ENCODE measurements at regions not wholly inside any gene's neighbourhood (a gene's known extent, or its start where the extent isn't known, plus 50 kb on each side); places are given as distances from the start of the nearest gene placed in this dataset.

- H2BK5ac ChIP-seq (ENCODE audit: low read length) = no peak overlapping the region
- H3K4me3 ChIP-seq (ENCODE audit: low read length in 2 of 2) = no peak overlapping the region
- no peak overlapping the region for H4K8ac ChIP-seq (ENCODE audit: low read depth, low read length)
- no peak overlapping the region for H2BK15ac ChIP-seq (ENCODE audit: low read length)
- H3K4me1 ChIP-seq (ENCODE audit: control insufficient read depth in 2 of 2, insufficient read depth in 1 of 2, low read depth in 1 of 2, low read length in 2 of 2) = no peaks in the 10 kb centered on the region
- no peak overlapping the region for H2BK120ac ChIP-seq (ENCODE audit: low read depth, low read length)
- H2AK5ac ChIP-seq (ENCODE audit: low read depth, low read length) = no peak overlapping the region
- no peak overlapping the region for H2BK12ac ChIP-seq (ENCODE audit: low read length)
- H3K23ac ChIP-seq (ENCODE audit: low read depth, low read length, poor library complexity) = no peak overlapping the region
- no peak overlapping the region for H3K27ac ChIP-seq (replicated peaks; ENCODE audit: low read length)
- no peak overlapping the region for H3K4me2 ChIP-seq (ENCODE audit: insufficient read depth, low read length, poor library complexity, severe bottlenecking)
- DNase-seq (ENCODE audit: low spot score) = no peak
- no peak overlapping the region for H3K4ac ChIP-seq (ENCODE audit: low read length)
- H3K9me3 ChIP-seq (replicated peaks in 1 of 2; ENCODE audit: control insufficient read depth in 2 of 2, insufficient read depth in 1 of 2, low read depth in 1 of 2, low read length in 2 of 2) = no peaks in the 10 kb centered on the region
- WGBS, 2 donors (ENCODE audit: extremely low coverage in 2 of 2, insufficient read length in 2 of 2, insufficient replicate concordance in 1 of 2) = no CpG with 5 or more reads among the region's 1 CpG
- H3K36me3 ChIP-seq (replicated peaks in 1 of 2; ENCODE audit: control insufficient read depth in 2 of 2, insufficient read depth in 2 of 2, low read length in 2 of 2) = no peaks in the 10 kb centered on the region
- no peaks in the 10 kb centered on the region for H3K79me1 ChIP-seq (ENCODE audit: low read depth, low read length)
- no peak overlapping the region for H4K91ac ChIP-seq (ENCODE audit: low read depth, low read length, poor library complexity)
- no peak overlapping the region for H3K18ac ChIP-seq (ENCODE audit: low read length)
- H3K9ac ChIP-seq (ENCODE audit: low read depth, low read length, poor library complexity) = no peak overlapping the region
- H2AFZ ChIP-seq (ENCODE audit: low read length) = no peak overlapping the region
- no peaks in the 10 kb centered on the region for H3K27me3 ChIP-seq (ENCODE audit: control insufficient read depth in 3 of 3, insufficient read depth in 3 of 3, low read depth in 1 of 3, low read length in 3 of 3)
- H3K14ac ChIP-seq (ENCODE audit: low read length) = no peak overlapping the region
Measured at GRCh38 chr2:51575181-51575580, 543.2 kb upstream of the NRXN1 start.

- Histone ChIP-seq H3K4me3 (ENCODE audit: low read length in 2 of 2) (no peak overlapping the region), H3K9ac (ENCODE audit: low read depth, low read length, poor library complexity) (no peak overlapping the region), H2AK5ac (ENCODE audit: low read depth, low read length) (no peak overlapping the region), H3K4ac (ENCODE audit: low read length) (no peak overlapping the region), H3K27me3 (ENCODE audit: control insufficient read depth in 3 of 3, insufficient read depth in 3 of 3, low read depth in 1 of 3, low read length in 3 of 3) (no peaks in the 10 kb centered on the region), H3K79me1 (ENCODE audit: low read depth, low read length) (no peaks in the 10 kb centered on the region), H4K91ac (ENCODE audit: low read depth, low read length, poor library complexity) (no peak overlapping the region), H2BK15ac (ENCODE audit: low read length) (no peak overlapping the region), H3K9me3 (replicated peaks in 1 of 2; ENCODE audit: control insufficient read depth in 2 of 2, insufficient read depth in 1 of 2, low read depth in 1 of 2, low read length in 2 of 2) (no peaks in the 10 kb centered on the region), H3K14ac (ENCODE audit: low read length) (no peak overlapping the region), H3K23ac (ENCODE audit: low read depth, low read length, poor library complexity) (no peak overlapping the region), H2BK120ac (ENCODE audit: low read depth, low read length) (no peak overlapping the region), H2BK5ac (ENCODE audit: low read length) (no peak overlapping the region), H3K4me2 (ENCODE audit: insufficient read depth, low read length, poor library complexity, severe bottlenecking) (no peak overlapping the region), H4K8ac (ENCODE audit: low read depth, low read length) (no peak overlapping the region), H3K27ac (replicated peaks; ENCODE audit: low read length) (no peak overlapping the region), H3K18ac (ENCODE audit: low read length) (no peak overlapping the region), H3K4me1 (ENCODE audit: control insufficient read depth in 2 of 2, insufficient read depth in 1 of 2, low read depth in 1 of 2, low read length in 2 of 2) (no peaks in the 10 kb centered on the region), H3K36me3 (replicated peaks in 1 of 2; ENCODE audit: control insufficient read depth in 2 of 2, insufficient read depth in 2 of 2, low read length in 2 of 2) (no peaks in the 10 kb centered on the region), H2AFZ (ENCODE audit: low read length) (no peak overlapping the region), H2BK12ac (ENCODE audit: low read length) (no peak overlapping the region)
- DNase-seq (ENCODE audit: low spot score) = no peak
Measured at GRCh38 chr2:51559026-51559425, 527.1 kb upstream of the NRXN1 start.

GRCh38 chr2:51553476-51553875, 521.5 kb upstream of the NRXN1 start:
- no peak overlapping the region for H3K27ac ChIP-seq (replicated peaks; ENCODE audit: low read length)
- H3K4ac ChIP-seq (ENCODE audit: low read length) = no peak overlapping the region
- H2BK15ac ChIP-seq (ENCODE audit: low read length) = no peak overlapping the region
- no peak overlapping the region for H3K14ac ChIP-seq (ENCODE audit: low read length)
- no peak overlapping the region for H3K4me3 ChIP-seq (ENCODE audit: low read length in 2 of 2)
- H2BK120ac ChIP-seq (ENCODE audit: low read depth, low read length) = no peak overlapping the region
- no peaks in the 10 kb centered on the region for H3K36me3 ChIP-seq (replicated peaks in 1 of 2; ENCODE audit: control insufficient read depth in 2 of 2, insufficient read depth in 2 of 2, low read length in 2 of 2)
- no peaks in the 10 kb centered on the region for H3K4me1 ChIP-seq (ENCODE audit: control insufficient read depth in 2 of 2, insufficient read depth in 1 of 2, low read depth in 1 of 2, low read length in 2 of 2)
- no peak overlapping the region for H2AFZ ChIP-seq (ENCODE audit: low read length)
- H2BK12ac ChIP-seq (ENCODE audit: low read length) = no peak overlapping the region
- no peaks in the 10 kb centered on the region for H3K9me3 ChIP-seq (replicated peaks in 1 of 2; ENCODE audit: control insufficient read depth in 2 of 2, insufficient read depth in 1 of 2, low read depth in 1 of 2, low read length in 2 of 2)
- no peak overlapping the region for H4K91ac ChIP-seq (ENCODE audit: low read depth, low read length, poor library complexity)
- no peak overlapping the region for H3K9ac ChIP-seq (ENCODE audit: low read depth, low read length, poor library complexity)
- H4K8ac ChIP-seq (ENCODE audit: low read depth, low read length) = no peak overlapping the region
- no peak overlapping the region for H2BK5ac ChIP-seq (ENCODE audit: low read length)
- no peaks in the 10 kb centered on the region for H3K27me3 ChIP-seq (ENCODE audit: control insufficient read depth in 3 of 3, insufficient read depth in 3 of 3, low read depth in 1 of 3, low read length in 3 of 3)
- no CpG with 5 or more reads among the region's 2 CpGs for WGBS, 2 donors (ENCODE audit: extremely low coverage in 2 of 2, insufficient read length in 2 of 2, insufficient replicate concordance in 1 of 2)
- H2AK5ac ChIP-seq (ENCODE audit: low read depth, low read length) = no peak overlapping the region
- no peak overlapping the region for H3K4me2 ChIP-seq (ENCODE audit: insufficient read depth, low read length, poor library complexity, severe bottlenecking)
- no peak for DNase-seq (ENCODE audit: low spot score)
- H3K23ac ChIP-seq (ENCODE audit: low read depth, low read length, poor library complexity) = no peak overlapping the region
- H3K79me1 ChIP-seq (ENCODE audit: low read depth, low read length) = no peaks in the 10 kb centered on the region
- H3K18ac ChIP-seq (ENCODE audit: low read length) = no peak overlapping the region

DNA sequence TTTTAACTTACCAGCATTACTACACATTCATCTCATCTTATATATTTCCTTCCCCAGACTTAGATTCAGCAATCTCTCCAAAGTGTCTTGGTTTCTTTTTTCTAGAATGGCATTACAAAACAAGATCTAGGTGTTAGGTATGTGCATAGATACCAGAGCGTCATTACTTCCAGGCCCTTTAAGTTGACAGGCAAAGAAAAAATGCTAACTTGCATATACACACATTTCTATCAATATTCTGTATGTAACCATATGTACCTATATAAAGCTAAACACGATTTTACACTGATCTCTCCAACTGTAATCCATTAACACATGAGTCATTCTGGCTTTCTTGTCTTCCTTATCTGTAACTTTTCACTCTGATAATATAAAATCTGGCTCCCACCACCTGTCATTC, 503.8 kb upstream of the NRXN1 start:
- Histone ChIP-seq H2BK12ac (ENCODE audit: low read length) (no peak overlapping the region), H3K9ac (ENCODE audit: low read depth, low read length, poor library complexity) (no peak overlapping the region), H3K36me3 (replicated peaks in 1 of 2; ENCODE audit: control insufficient read depth in 2 of 2, insufficient read depth in 2 of 2, low read length in 2 of 2) (no peaks in the 10 kb centered on the region), H3K4me3 (ENCODE audit: low read length in 2 of 2) (no peak overlapping the region), H2BK120ac (ENCODE audit: low read depth, low read length) (no peak overlapping the region), H2BK15ac (ENCODE audit: low read length) (no peak overlapping the region), H2BK5ac (ENCODE audit: low read length) (no peak overlapping the region), H3K23ac (ENCODE audit: low read depth, low read length, poor library complexity) (no peak overlapping the region), H3K4me2 (ENCODE audit: insufficient read depth, low read length, poor library complexity, severe bottlenecking) (no peak overlapping the region), H3K27ac (replicated peaks; ENCODE audit: low read length) (no peak overlapping the region), H3K9me3 (replicated peaks in 1 of 2; ENCODE audit: control insufficient read depth in 2 of 2, insufficient read depth in 1 of 2, low read depth in 1 of 2, low read length in 2 of 2) (no peaks in the 10 kb centered on the region), H3K14ac (ENCODE audit: low read length) (no peak overlapping the region), H3K27me3 (ENCODE audit: control insufficient read depth in 3 of 3, insufficient read depth in 3 of 3, low read depth in 1 of 3, low read length in 3 of 3) (no peaks in the 10 kb centered on the region), H2AFZ (ENCODE audit: low read length) (no peak overlapping the region), H3K79me1 (ENCODE audit: low read depth, low read length) (no peaks in the 10 kb centered on the region), H3K4ac (ENCODE audit: low read length) (no peak overlapping the region), H3K4me1 (ENCODE audit: control insufficient read depth in 2 of 2, insufficient read depth in 1 of 2, low read depth in 1 of 2, low read length in 2 of 2) (no peaks in the 10 kb centered on the region), H4K8ac (ENCODE audit: low read depth, low read length) (no peak overlapping the region), H3K18ac (ENCODE audit: low read length) (no peak overlapping the region), H2AK5ac (ENCODE audit: low read depth, low read length) (no peak overlapping the region), H4K91ac (ENCODE audit: low read depth, low read length, poor library complexity) (no peak overlapping the region)
- no CpG with 5 or more reads among the region's 2 CpGs for WGBS, 2 donors (ENCODE audit: extremely low coverage in 2 of 2, insufficient read length in 2 of 2, insufficient replicate concordance in 1 of 2)
- DNase-seq (ENCODE audit: low spot score) = no peak

All from neuronal stem cell (in vitro differentiated cells).